NB4 (cell line): ENCODE measurements at regions not wholly inside any gene's neighbourhood (a gene's known extent, or its start where the extent isn't known, plus 50 kb on each side); places are given as distances from the start of the nearest gene placed in this dataset.

Experiments
- DNase-seq: peaks from one replicate; pipeline ENCODE4 v3.0.0; 2010; ENCODE audit warnings: low read depth
- H3K4me3 ChIP-seq: one replicate; pipeline ENCODE4 v1.5.1; 2011; ENCODE audit warnings: mild to moderate bottlenecking, low read depth, low read length, moderate library complexity
- MYC ChIP-seq: IDR thresholded peaks from 2 replicates; pipeline ENCODE4 v1.6.1; 2011; ENCODE audit warnings: low read depth, low read length
- POLR2A ChIP-seq: IDR thresholded peaks from 2 replicates; pipeline ENCODE4 v1.6.1; 2011; ENCODE audit warnings: mild to moderate bottlenecking; ENCODE audit not compliant: insufficient read length; ENCODE audit errors: extremely low read depth
- TF ChIP-seq, protein P1 (sequence below): IDR thresholded peaks from one replicate; pipeline ENCODE4 v1.5.1; 2012; ENCODE audit warnings: low read depth, low read length
- TF ChIP-seq, protein P2 (sequence below): IDR thresholded peaks from 2 replicates; pipeline ENCODE4 v1.6.1; 2011; ENCODE audit warnings: low read depth, low read length

DNA sequence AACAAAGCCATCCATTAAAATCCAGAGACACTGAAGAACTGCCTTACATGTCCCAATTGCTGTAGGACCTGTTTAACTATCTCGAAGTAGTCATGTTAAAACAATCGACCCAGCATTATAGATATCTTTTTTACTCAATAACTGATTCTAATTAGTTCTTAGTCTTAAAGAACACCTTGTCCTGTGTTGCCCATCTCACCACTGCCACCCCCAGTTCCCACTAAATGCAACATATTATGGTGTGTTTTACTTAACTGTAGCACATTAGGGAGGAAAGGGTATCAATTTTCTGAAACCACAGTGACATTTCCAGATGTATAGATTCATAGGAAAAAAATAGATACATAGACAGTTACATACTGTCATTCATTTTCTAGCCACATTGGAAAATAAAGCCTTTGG lies 221.2 kb downstream of the MEF2C start:
- H3K4me3 ChIP-seq = peak overlapping the region; percentile 60
- DNase-seq = peak; percentile 41
- TF ChIP-seq POLR2A = no peak
- TF ChIP-seq MYC = no peak
- TF ChIP-seq, protein P1, sequence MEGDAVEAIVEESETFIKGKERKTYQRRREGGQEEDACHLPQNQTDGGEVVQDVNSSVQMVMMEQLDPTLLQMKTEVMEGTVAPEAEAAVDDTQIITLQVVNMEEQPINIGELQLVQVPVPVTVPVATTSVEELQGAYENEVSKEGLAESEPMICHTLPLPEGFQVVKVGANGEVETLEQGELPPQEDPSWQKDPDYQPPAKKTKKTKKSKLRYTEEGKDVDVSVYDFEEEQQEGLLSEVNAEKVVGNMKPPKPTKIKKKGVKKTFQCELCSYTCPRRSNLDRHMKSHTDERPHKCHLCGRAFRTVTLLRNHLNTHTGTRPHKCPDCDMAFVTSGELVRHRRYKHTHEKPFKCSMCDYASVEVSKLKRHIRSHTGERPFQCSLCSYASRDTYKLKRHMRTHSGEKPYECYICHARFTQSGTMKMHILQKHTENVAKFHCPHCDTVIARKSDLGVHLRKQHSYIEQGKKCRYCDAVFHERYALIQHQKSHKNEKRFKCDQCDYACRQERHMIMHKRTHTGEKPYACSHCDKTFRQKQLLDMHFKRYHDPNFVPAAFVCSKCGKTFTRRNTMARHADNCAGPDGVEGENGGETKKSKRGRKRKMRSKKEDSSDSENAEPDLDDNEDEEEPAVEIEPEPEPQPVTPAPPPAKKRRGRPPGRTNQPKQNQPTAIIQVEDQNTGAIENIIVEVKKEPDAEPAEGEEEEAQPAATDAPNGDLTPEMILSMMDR = no peak
- TF ChIP-seq, protein P2, sequence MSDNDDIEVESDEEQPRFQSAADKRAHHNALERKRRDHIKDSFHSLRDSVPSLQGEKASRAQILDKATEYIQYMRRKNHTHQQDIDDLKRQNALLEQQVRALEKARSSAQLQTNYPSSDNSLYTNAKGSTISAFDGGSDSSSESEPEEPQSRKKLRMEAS = no peak

DNA sequence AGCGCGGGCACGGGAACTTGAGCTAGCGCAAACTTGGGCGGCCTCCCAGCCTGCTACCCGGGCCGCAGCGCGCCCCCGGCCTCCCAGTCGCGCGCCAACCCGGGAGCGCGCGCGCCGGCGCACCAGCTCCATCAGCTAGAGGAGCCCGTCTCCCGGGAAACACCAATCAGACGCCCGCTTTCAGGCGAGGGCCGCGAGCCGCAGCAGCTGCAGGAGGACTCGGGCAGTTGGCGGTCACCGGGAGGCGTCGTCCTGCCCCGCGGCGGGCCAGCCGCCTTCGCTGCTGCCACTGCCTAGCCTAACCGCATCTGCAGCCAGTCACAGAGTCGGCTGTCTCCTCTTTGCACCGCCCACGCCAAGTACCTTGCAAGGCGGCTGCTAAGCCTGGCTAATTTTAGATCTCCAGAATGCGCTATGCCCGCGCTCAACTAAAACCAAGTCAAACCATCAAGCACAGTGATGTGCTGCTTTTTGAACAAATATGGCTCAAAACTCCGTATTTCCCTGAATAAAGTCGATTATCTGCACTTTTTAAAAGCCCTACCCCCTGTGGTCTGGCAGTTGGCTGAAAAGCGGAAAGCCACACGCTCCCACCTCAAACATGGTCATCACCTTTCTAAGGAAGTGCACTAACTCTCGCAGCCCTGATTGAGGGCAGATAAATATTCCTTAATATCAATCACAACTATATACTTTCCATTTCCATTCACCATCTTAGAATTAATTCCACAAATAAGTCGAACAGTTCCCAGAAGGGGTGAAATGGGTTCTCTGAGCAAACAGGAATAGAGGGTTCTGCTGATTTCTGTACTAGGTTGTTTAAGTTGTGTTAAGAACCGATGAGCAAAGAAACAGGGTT lies 221.8 kb downstream of the MEF2C start:
- DNase-seq = peak; percentile 94
- TF ChIP-seq MYC (peak; percentile 65), POLR2A (peak; percentile 50)
- TF ChIP-seq, protein P1 = no peak
- TF ChIP-seq, protein P2 = peak; percentile 63
- peak overlapping the region; percentile 60 for H3K4me3 ChIP-seq

DNA sequence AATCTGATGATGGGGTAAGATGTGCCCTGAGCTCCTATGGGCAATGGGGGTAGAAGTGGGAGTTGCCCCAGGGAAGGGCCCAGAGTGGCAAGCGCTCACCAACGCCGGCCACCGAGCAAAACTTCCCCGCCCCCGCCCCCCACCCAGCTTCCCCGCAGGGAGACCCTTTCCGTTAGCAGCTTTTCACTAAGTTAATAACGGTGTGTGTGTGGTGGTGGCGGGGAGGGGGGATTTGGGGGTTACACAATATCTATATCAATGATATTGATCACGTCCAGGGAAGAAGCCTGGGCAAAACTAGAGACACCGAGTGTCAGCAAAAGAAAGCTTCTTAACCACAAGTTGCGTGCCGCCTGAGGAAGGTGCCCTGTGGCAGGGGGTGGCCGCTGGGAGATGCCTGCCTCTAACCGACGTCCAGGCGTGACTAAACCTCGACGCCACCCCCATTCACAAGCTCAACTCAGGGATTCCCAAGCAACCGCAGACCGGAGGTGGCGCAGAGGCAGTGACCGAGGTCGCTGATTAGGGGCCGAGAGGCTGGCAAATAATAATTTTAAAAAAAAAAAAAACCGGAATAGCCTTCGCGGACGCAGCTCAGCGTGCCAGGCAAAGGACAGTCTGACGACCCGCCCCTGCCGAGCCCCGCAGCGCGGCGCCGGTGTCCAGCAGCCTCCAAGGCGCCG lies 222.6 kb downstream of the MEF2C start:
- peak; percentile 94 for DNase-seq
- H3K4me3 ChIP-seq = peak overlapping the region; percentile 35
- TF ChIP-seq, protein P2 = peak; percentile 32; the same call in 1 of the 2 replicates
- TF ChIP-seq, protein P1 = no peak
- TF ChIP-seq MYC (peak; percentile 51), POLR2A (no peak)

DNA sequence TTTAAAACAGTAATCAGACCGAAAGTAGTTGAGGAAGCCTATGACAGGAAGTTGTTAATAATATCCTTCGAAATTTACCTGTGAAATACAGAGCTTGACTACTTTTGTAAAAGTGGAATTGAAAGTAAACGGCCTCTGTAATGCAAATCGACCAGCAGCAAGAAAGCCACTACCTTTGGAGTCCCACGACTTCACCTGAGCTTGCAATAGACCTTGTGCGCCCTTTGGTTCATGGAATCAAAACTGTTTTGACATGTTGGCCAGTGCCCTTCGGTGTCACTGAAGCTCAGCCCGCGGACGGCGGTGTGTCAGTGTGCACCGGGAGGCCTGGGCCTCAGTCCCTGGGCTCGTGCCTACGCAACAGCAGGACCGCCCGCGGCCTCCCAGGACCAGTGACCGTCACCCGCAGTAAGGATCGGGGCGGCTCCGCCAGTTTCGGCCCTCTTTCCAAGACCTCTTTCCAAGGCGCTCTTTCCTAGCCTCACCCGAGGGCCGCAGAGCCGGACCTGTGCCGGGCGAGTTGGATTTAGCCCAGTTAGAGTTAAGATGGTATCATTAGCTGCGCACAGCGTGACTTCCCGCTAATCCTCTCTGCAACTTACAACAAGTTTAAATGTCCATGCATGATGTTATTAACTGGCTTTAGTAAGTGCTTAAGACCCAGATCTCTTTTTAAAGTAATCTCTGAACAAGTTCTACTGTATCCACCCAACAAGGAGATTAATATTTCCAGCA lies 223.3 kb downstream of the MEF2C start:
- TF ChIP-seq, protein P2 = no peak
- no peak for TF ChIP-seq POLR2A
- TF ChIP-seq, protein P1 = no peak
- no peak for TF ChIP-seq MYC
- H3K4me3 ChIP-seq = peak overlapping the region; percentile 35
- no peak for DNase-seq

DNA sequence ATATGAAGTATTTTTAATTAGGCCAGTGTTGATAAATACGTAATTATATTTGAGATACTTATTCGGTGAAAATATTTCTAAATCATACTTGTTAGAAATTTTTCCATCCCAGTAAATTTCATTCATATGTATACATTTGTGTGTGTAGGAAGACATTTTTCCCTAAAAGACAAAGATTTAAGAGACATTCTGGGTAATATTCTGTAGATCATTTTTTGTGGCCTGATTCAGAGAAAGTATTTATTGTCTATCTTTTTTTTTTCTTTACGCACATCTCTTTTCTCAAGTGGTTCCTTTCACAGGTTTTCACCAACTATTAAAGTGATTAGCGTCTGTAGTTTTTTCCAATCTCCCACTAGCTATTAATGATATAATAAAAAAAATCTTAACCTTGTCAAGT lies 224.1 kb downstream of the MEF2C start:
- TF ChIP-seq, protein P1 = no peak
- no peak for TF ChIP-seq POLR2A
- TF ChIP-seq, protein P2 = no peak
- no peak for TF ChIP-seq MYC
- no peak for DNase-seq
- H3K4me3 ChIP-seq = no peak overlapping the region
